GM18508 (cell line): ENCODE measurements at regions not wholly inside any gene's neighbourhood (a gene's known extent, or its start where the extent isn't known, plus 50 kb on each side); places are given as distances from the start of the nearest gene placed in this dataset.

ENCODE experiments used
- ATAC-seq: cut with Tn5 transposase; IDR thresholded peaks from one replicate; pipeline ENCODE4 v1.9.1; 2021; ENCODE audit warnings: moderate number of reproducible peaks; ENCODE audit not compliant: insufficient read depth, unreplicated experiment

GRCh38 chr6:126419901-126420300 is 80.0 kb downstream of the CENPW start:
- no peak for ATAC-seq

- no peak for ATAC-seq
These were observed 83.0 kb downstream of the CENPW start for GRCh38 chr6:126422912-126423311.

GRCh38 chr6:126427713-126428112 is 87.8 kb downstream of the CENPW start:
- no peak for ATAC-seq

GRCh38 chr6:126429866-126430265 is 90.0 kb downstream of the CENPW start:
- ATAC-seq, result no peak

GRCh38 chr6:126432564-126432963 is 92.6 kb downstream of the CENPW start:
- ATAC-seq, result no peak

GRCh38 chr6:126433927-126434326 is 94.0 kb downstream of the CENPW start:
- ATAC-seq, result no peak

- no peak for ATAC-seq
These were observed 97.3 kb downstream of the CENPW start for GRCh38 chr6:126437205-126437604.

GRCh38 chr6:126439040-126439439 is 99.1 kb downstream of the CENPW start:
- no peak for ATAC-seq

- ATAC-seq, result no peak
These were observed 101.0 kb downstream of the CENPW start for GRCh38 chr6:126440923-126441322.

GRCh38 chr6:126444659-126445273 is 104.9 kb downstream of the CENPW start:
- ATAC-seq, result no peak

GRCh38 chr6:126446248-126446647 is 106.3 kb downstream of the CENPW start:
- no peak for ATAC-seq

- no peak for ATAC-seq
These were observed 107.5 kb downstream of the CENPW start for GRCh38 chr6:126447367-126447766.

- no peak for ATAC-seq
These were observed 121.1 kb downstream of the CENPW start for GRCh38 chr6:126461045-126461444.

GRCh38 chr6:126464245-126464644 is 124.3 kb downstream of the CENPW start:
- ATAC-seq, result no peak

- no peak for ATAC-seq
These were observed 135.5 kb downstream of the CENPW start for GRCh38 chr6:126475449-126475848.

- ATAC-seq, result peak; percentile 72
These were observed 137.8 kb downstream of the CENPW start for GRCh38 chr6:126477678-126478077.

- no peak for ATAC-seq
These were observed 140.4 kb downstream of the CENPW start for GRCh38 chr6:126480268-126480667.

- ATAC-seq, result no peak
These were observed 141.4 kb downstream of the CENPW start for GRCh38 chr6:126481319-126481718.

- ATAC-seq, result no peak
These were observed 164.9 kb downstream of the CENPW start for GRCh38 chr6:126504792-126505191.

- ATAC-seq, result no peak
These were observed 173.3 kb downstream of the CENPW start for GRCh38 chr6:126513198-126513597.

- ATAC-seq, result no peak
These were observed 176.5 kb downstream of the CENPW start for GRCh38 chr6:126516411-126516810.

- no peak for ATAC-seq
These were observed 185.0 kb downstream of the CENPW start for GRCh38 chr6:126524811-126525326.
